ENCODE measurements at regions not wholly inside any gene's neighbourhood (a gene's known extent, or its start where the extent isn't known, plus 50 kb on each side); places are given as distances from the start of the nearest gene placed in this dataset.
A peak's percentile ranks its signal among the peaks of the same experiment; 100 is the strongest.

GRCh38 chr7:119102291-119102690 is 877.8 kb downstream of the ANKRD7 start:
- DNase-seq (ENCODE audit: low read depth), result no peak

GRCh38 chr7:119105381-119105780 is 880.9 kb downstream of the ANKRD7 start:
- DNase-seq (ENCODE audit: low read depth), result no peak

- DNase-seq (ENCODE audit: low read depth), result no peak
These were observed 898.8 kb downstream of the ANKRD7 start for GRCh38 chr7:119123326-119123725.

GRCh38 chr7:119127706-119128105 is 903.2 kb downstream of the ANKRD7 start:
- no peak for DNase-seq (ENCODE audit: low read depth)

- no peak for DNase-seq (ENCODE audit: low read depth)
These were observed 907.9 kb downstream of the ANKRD7 start for GRCh38 chr7:119132436-119132835.

GRCh38 chr7:119167431-119167830 is 942.9 kb downstream of the ANKRD7 start:
- DNase-seq (ENCODE audit: low read depth), result no peak

- no peak for DNase-seq (ENCODE audit: low read depth)
These were observed 947.5 kb downstream of the ANKRD7 start for GRCh38 chr7:119172043-119172442.

- DNase-seq (ENCODE audit: low read depth), result peak; percentile 56
These were observed 951.6 kb downstream of the ANKRD7 start for GRCh38 chr7:119175911-119176627.

GRCh38 chr7:119177863-119178262 is 953.4 kb downstream of the ANKRD7 start:
- DNase-seq (ENCODE audit: low read depth), result no peak

GRCh38 chr7:119184124-119184788 is 959.8 kb downstream of the ANKRD7 start:
- DNase-seq (ENCODE audit: low read depth), result no peak

- DNase-seq (ENCODE audit: low read depth), result no peak
These were observed 971.7 kb downstream of the ANKRD7 start for GRCh38 chr7:119196183-119196582.

- DNase-seq (ENCODE audit: low read depth), result no peak
These were observed 972.8 kb downstream of the ANKRD7 start for GRCh38 chr7:119197172-119197876.

- peak; percentile 43 for DNase-seq (ENCODE audit: low read depth)
These were observed 973.5 kb downstream of the ANKRD7 start for GRCh38 chr7:119197877-119198527.

- DNase-seq (ENCODE audit: low read depth), result no peak
These were observed 995.2 kb downstream of the ANKRD7 start for GRCh38 chr7:119219663-119220062.

- DNase-seq (ENCODE audit: low read depth), result no peak
These were observed 999.4 kb downstream of the ANKRD7 start for GRCh38 chr7:119223930-119224329.

GRCh38 chr7:119228482-119228881 is 1004.0 kb downstream of the ANKRD7 start:
- DNase-seq (ENCODE audit: low read depth), result no peak

GRCh38 chr7:119232091-119232490 is 1007.6 kb downstream of the ANKRD7 start:
- DNase-seq (ENCODE audit: low read depth), result no peak

GRCh38 chr7:119233015-119233414 is 1008.5 kb downstream of the ANKRD7 start:
- no peak for DNase-seq (ENCODE audit: low read depth)

- DNase-seq (ENCODE audit: low read depth), result no peak
These were observed 1020.0 kb upstream of the KCND2 start for GRCh38 chr7:119252962-119253361.

- DNase-seq (ENCODE audit: low read depth), result no peak
These were observed 1018.2 kb upstream of the KCND2 start for GRCh38 chr7:119254742-119255141.

GRCh38 chr7:119256001-119256400 is 1017.0 kb upstream of the KCND2 start:
- no peak for DNase-seq (ENCODE audit: low read depth)

GRCh38 chr7:119256446-119257131 is 1016.4 kb upstream of the KCND2 start:
- no peak for DNase-seq (ENCODE audit: low read depth)

Measured in fibroblast of the conjunctiva (primary cell).